NCI-H69 (cell line): ENCODE measurements at regions not wholly inside any gene's neighbourhood (a gene's known extent, or its start where the extent isn't known, plus 50 kb on each side); places are given as distances from the start of the nearest gene placed in this dataset.

Experiments
- DNase-seq: peaks from one replicate; lab custom pipeline; 2025; lab: John Stamatoyannopoulos, UW

GRCh38 chr6:16851758-16852157, 90.5 kb upstream of the ATXN1 start:
- DNase-seq: peak; percentile 39

- DNase-seq: peak; percentile 95
These were observed 89.8 kb upstream of the ATXN1 start for GRCh38 chr6:16851044-16851540.

- DNase-seq: peak; percentile 99
These were observed 89.4 kb upstream of the ATXN1 start for GRCh38 chr6:16850681-16851026.

GRCh38 chr6:16849988-16850680, 88.9 kb upstream of the ATXN1 start:
- DNase-seq: peak; percentile 88

GRCh38 chr6:16849280-16849987, 88.2 kb upstream of the ATXN1 start:
- DNase-seq: peak; percentile 93

- DNase-seq: no peak
These were observed 85.1 kb upstream of the ATXN1 start for GRCh38 chr6:16846399-16846778.

- peak; percentile 86 for DNase-seq
These were observed 82.9 kb upstream of the ATXN1 start for GRCh38 chr6:16844183-16844582.

GRCh38 chr6:16842676-16843075, 81.4 kb upstream of the ATXN1 start:
- DNase-seq: no peak

GRCh38 chr6:16841241-16841640, 80.0 kb upstream of the ATXN1 start:
- DNase-seq: no peak

- DNase-seq: no peak
These were observed 79.5 kb upstream of the ATXN1 start for GRCh38 chr6:16840725-16841124.

- peak; percentile 33 for DNase-seq
These were observed 79.0 kb upstream of the ATXN1 start for GRCh38 chr6:16840291-16840690.

- DNase-seq: no peak
These were observed 78.4 kb upstream of the ATXN1 start for GRCh38 chr6:16839631-16840179.

- DNase-seq: no peak
These were observed 76.1 kb upstream of the ATXN1 start for GRCh38 chr6:16837217-16837972.

- DNase-seq: no peak
These were observed 75.1 kb upstream of the ATXN1 start for GRCh38 chr6:16836144-16836981.

GRCh38 chr6:16834242-16834641, 73.0 kb upstream of the ATXN1 start:
- no peak for DNase-seq

- no peak for DNase-seq
These were observed 71.5 kb upstream of the ATXN1 start for GRCh38 chr6:16832721-16833120.

- DNase-seq: no peak
These were observed 70.8 kb upstream of the ATXN1 start for GRCh38 chr6:16832043-16832567.

- no peak for DNase-seq
These were observed 69.9 kb upstream of the ATXN1 start for GRCh38 chr6:16831136-16831535.

- DNase-seq: no peak
These were observed 66.8 kb upstream of the ATXN1 start for GRCh38 chr6:16828058-16828457.

GRCh38 chr6:16827627-16828026, 66.4 kb upstream of the ATXN1 start:
- DNase-seq: no peak

- no peak for DNase-seq
These were observed 64.5 kb upstream of the ATXN1 start for GRCh38 chr6:16825784-16826183.
